GM19372 (cell line): ENCODE measurements at regions not wholly inside any gene's neighbourhood (a gene's known extent, or its start where the extent isn't known, plus 50 kb on each side); places are given as distances from the start of the nearest gene placed in this dataset.

Experiments used
- ATAC-seq: cut with Tn5 transposase; IDR thresholded peaks from one replicate; pipeline ENCODE4 v1.9.1; 2021; ENCODE audit warnings: mild to moderate bottlenecking, low read depth, moderate library complexity; ENCODE audit not compliant: unreplicated experiment

- no peak for ATAC-seq
Measured at GRCh38 chr11:80365076-80365725, 924.4 kb upstream of the TENM4 start.

GRCh38 chr11:80362563-80363340 lies 921.9 kb upstream of the TENM4 start:
- no peak for ATAC-seq

- no peak for ATAC-seq
Measured at GRCh38 chr11:80355251-80355650, 914.4 kb upstream of the TENM4 start.

GRCh38 chr11:80350541-80350940 lies 909.7 kb upstream of the TENM4 start:
- ATAC-seq, result no peak

- no peak for ATAC-seq
Measured at GRCh38 chr11:80349997-80350396, 909.2 kb upstream of the TENM4 start.

GRCh38 chr11:80346353-80347059 lies 905.7 kb upstream of the TENM4 start:
- no peak for ATAC-seq

- no peak for ATAC-seq
Measured at GRCh38 chr11:80343436-80343835, 902.6 kb upstream of the TENM4 start.

- no peak for ATAC-seq
Measured at GRCh38 chr11:80338231-80338630, 897.4 kb upstream of the TENM4 start.

GRCh38 chr11:80331694-80332093 lies 890.9 kb upstream of the TENM4 start:
- no peak for ATAC-seq

- ATAC-seq, result no peak
Measured at GRCh38 chr11:80330264-80330663, 889.4 kb upstream of the TENM4 start.

GRCh38 chr11:80328774-80329173 lies 887.9 kb upstream of the TENM4 start:
- no peak for ATAC-seq

- ATAC-seq, result no peak
Measured at GRCh38 chr11:80327956-80328614, 887.3 kb upstream of the TENM4 start.

- no peak for ATAC-seq
Measured at GRCh38 chr11:80321786-80322185, 881.0 kb upstream of the TENM4 start.

GRCh38 chr11:80320765-80321164 lies 879.9 kb upstream of the TENM4 start:
- no peak for ATAC-seq

- no peak for ATAC-seq
Measured at GRCh38 chr11:80320226-80320625, 879.4 kb upstream of the TENM4 start.

GRCh38 chr11:80317612-80318011 lies 876.8 kb upstream of the TENM4 start:
- no peak for ATAC-seq

- ATAC-seq, result no peak
Measured at GRCh38 chr11:80315200-80315599, 874.4 kb upstream of the TENM4 start.

- ATAC-seq, result no peak
Measured at GRCh38 chr11:80309301-80309700, 868.5 kb upstream of the TENM4 start.

- no peak for ATAC-seq
Measured at GRCh38 chr11:80307676-80308075, 866.8 kb upstream of the TENM4 start.

GRCh38 chr11:80297858-80298632 lies 857.2 kb upstream of the TENM4 start:
- no peak for ATAC-seq
